MM.1S (cell line): ENCODE measurements at regions not wholly inside any gene's neighbourhood (a gene's known extent, or its start where the extent isn't known, plus 50 kb on each side); places are given as distances from the start of the nearest gene placed in this dataset.

Source experiments
- DNase-seq: peaks from one replicate; pipeline ENCODE4 v3.0.0-alpha.2; 2015
- H2AFZ ChIP-seq: fragments of 300-600 bp; sonication (generic); 2 replicates; pipeline ENCODE4 v1.6.0; 2016; ENCODE audit warnings: antibody characterized with exemption, low read length
- H3F3A ChIP-seq: fragments of 300-600 bp; sonication (generic); 2 replicates; pipeline ENCODE4 v1.6.1; 2016; ENCODE audit warnings: mild to moderate bottlenecking, antibody characterized with exemption, low read length, moderate library complexity, mixed read lengths; ENCODE audit not compliant: insufficient read depth
- H3K27ac ChIP-seq: fragments of 300-600 bp; sonication (generic); 2 replicates; pipeline ENCODE4 v1.5.1; 2016; ENCODE audit warnings: mild to moderate bottlenecking, low read length
- H3K27me3 ChIP-seq: fragments of 300-600 bp; sonication (generic); replicated peaks from 2 replicates; pipeline ENCODE4 v1.6.0; 2016; ENCODE audit warnings: low read length; ENCODE audit not compliant: insufficient read depth
- H3K36me3 ChIP-seq: fragments of 300-600 bp; sonication (generic); replicated peaks from 2 replicates; pipeline ENCODE4 v1.6.1; 2016; ENCODE audit warnings: mild to moderate bottlenecking, low read length, mixed read lengths; ENCODE audit not compliant: insufficient read depth
- H3K4me1 ChIP-seq: fragments of 300-600 bp; sonication (generic); 2 replicates; pipeline ENCODE4 v1.6.1; 2016; ENCODE audit warnings: low read length, mixed read lengths
- H3K4me2 ChIP-seq: fragments of 300-600 bp; sonication (generic); 2 replicates; pipeline ENCODE4 v1.6.0; 2016; ENCODE audit warnings: low read depth, low read length
- H3K4me3 ChIP-seq: fragments of 300-600 bp; sonication (generic); 2 replicates; pipeline ENCODE4 v1.5.1; 2016; ENCODE audit warnings: low read length, mixed read lengths
- H3K79me2 ChIP-seq: fragments of 300-600 bp; sonication (generic); 2 replicates; pipeline ENCODE4 v1.6.1; 2016; ENCODE audit warnings: mixed run types, low read length, mixed read lengths
- H3K9ac ChIP-seq: fragments of 300-600 bp; sonication (generic); 2 replicates; pipeline ENCODE4 v1.6.1; 2016; ENCODE audit warnings: low read length, mixed read lengths
- H3K9me2 ChIP-seq: fragments of 300-600 bp; sonication (generic); replicated peaks from 2 replicates; pipeline ENCODE4 v1.6.1; 2016; ENCODE audit warnings: mild to moderate bottlenecking, low read length, mixed read lengths; ENCODE audit not compliant: insufficient read depth
- H3K9me3 ChIP-seq: fragments of 300-600 bp; sonication (generic); replicated peaks from 2 replicates; pipeline ENCODE4 v1.6.1; 2016; ENCODE audit warnings: mild to moderate bottlenecking, low read length, mixed read lengths; ENCODE audit not compliant: insufficient read depth
- H4K20me1 ChIP-seq: fragments of 300-600 bp; sonication (generic); 2 replicates; pipeline ENCODE4 v1.6.1; 2016; ENCODE audit warnings: mild to moderate bottlenecking, low read length, moderate library complexity, mixed read lengths; ENCODE audit not compliant: insufficient read depth
- EZH2 ChIP-seq: fragments of 300-600 bp; sonication (generic); optimal IDR thresholded peaks from 2 replicates; pipeline ENCODE3; 2017; ENCODE audit warnings: low read depth, mild to moderate bottlenecking, antibody characterized with exemption, low read length, mixed read lengths
- EZH2phosphoT487 ChIP-seq: fragments of 300-600 bp; sonication (generic); IDR thresholded peaks from 2 replicates; pipeline ENCODE4 v1.6.1; 2018; ENCODE audit warnings: antibody characterized with exemption, low read length
- TF ChIP-seq, protein P1 (sequence below): fragments of 300-600 bp; sonication (generic); IDR thresholded peaks from 2 replicates; pipeline ENCODE4 v1.5.1; 2016; ENCODE audit warnings: antibody characterized with exemption, low read length, mixed read lengths

DNA sequence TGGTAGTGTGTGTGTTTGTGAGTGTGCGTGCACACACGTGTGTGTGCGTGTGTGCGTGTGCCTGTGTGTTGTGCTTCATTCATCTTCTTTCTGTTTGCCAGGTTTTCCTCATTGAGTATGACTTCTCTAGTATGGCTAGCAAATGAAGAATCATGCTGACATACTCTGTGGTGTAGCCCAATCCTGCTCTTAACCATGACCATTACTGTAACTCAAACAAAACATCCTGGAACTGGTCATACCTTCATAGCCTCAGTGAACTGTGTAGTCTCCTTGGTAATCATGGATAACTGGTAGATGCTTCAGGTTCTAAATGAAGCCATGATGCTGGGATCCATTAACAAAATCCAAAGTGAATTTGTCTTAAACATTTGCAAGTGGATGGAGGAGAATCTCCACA is 1117.7 kb downstream of the BCL11B start:
- H3K4me1 ChIP-seq: no peaks in the 10 kb centered on the region
- H3K4me3 ChIP-seq: no peak overlapping the region
- H4K20me1 ChIP-seq: no peaks in the 10 kb centered on the region
- no peak overlapping the region for H3K4me2 ChIP-seq
- no peak for TF ChIP-seq EZH2
- no peak for TF ChIP-seq EZH2phosphoT487
- TF ChIP-seq, protein P1, sequence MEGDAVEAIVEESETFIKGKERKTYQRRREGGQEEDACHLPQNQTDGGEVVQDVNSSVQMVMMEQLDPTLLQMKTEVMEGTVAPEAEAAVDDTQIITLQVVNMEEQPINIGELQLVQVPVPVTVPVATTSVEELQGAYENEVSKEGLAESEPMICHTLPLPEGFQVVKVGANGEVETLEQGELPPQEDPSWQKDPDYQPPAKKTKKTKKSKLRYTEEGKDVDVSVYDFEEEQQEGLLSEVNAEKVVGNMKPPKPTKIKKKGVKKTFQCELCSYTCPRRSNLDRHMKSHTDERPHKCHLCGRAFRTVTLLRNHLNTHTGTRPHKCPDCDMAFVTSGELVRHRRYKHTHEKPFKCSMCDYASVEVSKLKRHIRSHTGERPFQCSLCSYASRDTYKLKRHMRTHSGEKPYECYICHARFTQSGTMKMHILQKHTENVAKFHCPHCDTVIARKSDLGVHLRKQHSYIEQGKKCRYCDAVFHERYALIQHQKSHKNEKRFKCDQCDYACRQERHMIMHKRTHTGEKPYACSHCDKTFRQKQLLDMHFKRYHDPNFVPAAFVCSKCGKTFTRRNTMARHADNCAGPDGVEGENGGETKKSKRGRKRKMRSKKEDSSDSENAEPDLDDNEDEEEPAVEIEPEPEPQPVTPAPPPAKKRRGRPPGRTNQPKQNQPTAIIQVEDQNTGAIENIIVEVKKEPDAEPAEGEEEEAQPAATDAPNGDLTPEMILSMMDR: no peak
- no peak overlapping the region for H2AFZ ChIP-seq
- H3F3A ChIP-seq: no peaks in the 10 kb centered on the region
- H3K27me3 ChIP-seq: no peaks in the 10 kb centered on the region
- no peak for DNase-seq
- H3K36me3 ChIP-seq: no peaks in the 10 kb centered on the region
- no peaks in the 10 kb centered on the region for H3K79me2 ChIP-seq
- H3K27ac ChIP-seq: no peak overlapping the region
- no peak overlapping the region for H3K9ac ChIP-seq
- H3K9me2 ChIP-seq: no peaks in the 10 kb centered on the region
- no peaks in the 10 kb centered on the region for H3K9me3 ChIP-seq

DNA sequence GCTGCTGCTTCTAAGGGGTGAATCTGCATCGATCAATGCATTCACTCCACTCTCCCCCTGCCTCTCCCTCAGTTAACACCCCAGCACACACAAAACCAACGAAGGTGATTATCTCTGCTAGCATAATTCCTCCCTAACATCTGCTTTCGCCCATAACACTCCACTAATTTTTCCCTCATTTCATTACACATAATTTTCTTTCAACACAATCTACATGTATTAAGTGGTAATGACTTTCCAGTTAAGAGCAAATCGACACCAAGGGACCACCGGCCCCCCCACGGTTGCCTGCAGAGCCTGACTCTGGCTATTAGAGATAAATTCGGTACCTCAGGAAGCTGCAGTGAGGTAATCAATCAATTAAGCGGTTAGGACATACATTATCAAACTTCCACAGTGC is 1115.6 kb downstream of the BCL11B start:
- Histone ChIP-seq H3K36me3 (no peaks in the 10 kb centered on the region), H2AFZ (no peak overlapping the region), H3K9ac (no peak overlapping the region), H3K4me3 (no peak overlapping the region), H3K9me2 (no peaks in the 10 kb centered on the region), H3F3A (no peaks in the 10 kb centered on the region), H3K27me3 (no peaks in the 10 kb centered on the region), H3K4me2 (no peak overlapping the region), H3K9me3 (no peaks in the 10 kb centered on the region), H3K27ac (no peak overlapping the region), H3K4me1 (no peaks in the 10 kb centered on the region), H3K79me2 (no peaks in the 10 kb centered on the region), H4K20me1 (no peaks in the 10 kb centered on the region)
- no peak for DNase-seq
- TF ChIP-seq EZH2phosphoT487: no peak
- TF ChIP-seq, protein P1: no peak
- no peak for TF ChIP-seq EZH2

DNA sequence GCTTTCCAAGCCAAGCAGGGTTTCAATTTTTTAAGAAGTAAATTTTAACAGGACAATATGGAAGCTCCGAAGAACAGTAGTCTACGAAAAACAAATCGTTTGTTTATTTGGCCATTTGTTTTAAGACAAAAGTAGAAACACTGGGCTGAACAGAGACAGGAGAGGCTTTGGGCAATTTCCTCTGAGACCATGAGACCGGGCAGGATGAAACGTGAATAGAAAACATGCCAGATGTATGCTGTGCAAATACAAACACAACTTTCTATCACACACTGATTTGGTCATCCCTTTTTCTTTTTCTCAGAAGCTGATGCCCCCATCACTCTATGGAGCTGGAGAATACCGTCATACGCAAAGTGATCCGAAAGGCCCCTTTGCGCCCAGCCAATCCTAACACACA is 1111.1 kb downstream of the BCL11B start:
- H3K27me3 ChIP-seq: no peaks in the 10 kb centered on the region
- DNase-seq: no peak
- H3K9me2 ChIP-seq: no peaks in the 10 kb centered on the region

More for the DNA sequence above, 1111.1 kb downstream of the BCL11B start:
- TF ChIP-seq, protein P1: no peak
- TF ChIP-seq EZH2phosphoT487: no peak
- no peak for TF ChIP-seq EZH2
- no peaks in the 10 kb centered on the region for H3K9me3 ChIP-seq
- no peak overlapping the region for H3K4me3 ChIP-seq
- no peak overlapping the region for H2AFZ ChIP-seq
- no peaks in the 10 kb centered on the region for H4K20me1 ChIP-seq
- no peaks in the 10 kb centered on the region for H3K4me1 ChIP-seq
- no peaks in the 10 kb centered on the region for H3F3A ChIP-seq
- no peak overlapping the region for H3K4me2 ChIP-seq
- H3K27ac ChIP-seq: no peak overlapping the region
- no peak overlapping the region for H3K9ac ChIP-seq
- H3K79me2 ChIP-seq: no peaks in the 10 kb centered on the region
- no peaks in the 10 kb centered on the region for H3K36me3 ChIP-seq
